Left lung (tissue), 4 donors: ENCODE measurements at regions not wholly inside any gene's neighbourhood (a gene's known extent, or its start where the extent isn't known, plus 50 kb on each side); places are given as distances from the start of the nearest gene placed in this dataset.
A peak's percentile ranks its signal among the peaks of the same experiment; 100 is the strongest.

Experiments
- ATAC-seq: fragments of 200-7000 bp; cut with Tn5 transposase; one replicate; pipeline ENCODE4 v1.9.1; 2020; ENCODE audit warnings: moderate library complexity
- DNase-seq, 4 donors: peaks; one replicate each; pipeline ENCODE4 v3.0.0-alpha.2; 2013 to 2020
- H3K27ac ChIP-seq, 2 donors: fragments of 200-600 bp; sonication (generic) in 1 of 2; one replicate each; pipeline versions ENCODE4 v1.5.0 to v1.8.0; 2020 to 2021
- H3K27me3 ChIP-seq, 2 donors: fragments of 200-600 bp; sonication (generic) in 1 of 2; one replicate each; pipeline versions ENCODE4 v1.5.0 to v1.8.0; 2020 to 2021
- H3K36me3 ChIP-seq, 2 donors: fragments of 200-600 bp; sonication (generic) in 1 of 2; one replicate each; pipeline versions ENCODE4 v1.5.0 to v1.8.0; 2020 to 2021
- H3K4me1 ChIP-seq, 2 donors: fragments of 200-600 bp; one replicate each; pipeline ENCODE4 v1.8.0; 2021
- H3K4me3 ChIP-seq, 2 donors: fragments of 200-600 bp; sonication (generic) in 1 of 2; one replicate each; pipeline versions ENCODE4 v1.5.0 to v1.8.0; 2020 to 2021; ENCODE audit warnings: mild to moderate bottlenecking in 1 of 2
- H3K9me3 ChIP-seq, 2 donors: fragments of 200-600 bp; sonication (generic) in 1 of 2; one replicate each; pipeline versions ENCODE4 v1.5.0 to v1.8.0; 2020 to 2021
- intact Hi-C, 2 donors: fragments of 100-400 bp; cut with DNase I; formaldehyde crosslinking; loops; one replicate each; pipeline versions ENCODE4 v1.11.2 to v1.14.2; 2022
- TF ChIP-seq, protein P1 (sequence below), 2 donors: fragments of 200-600 bp; sonication (generic) in 1 of 2; IDR thresholded peaks; one replicate each; pipeline versions ENCODE4 v1.5.0 to v1.8.0; 2021; ENCODE audit warnings: antibody characterized with exemption in 2 of 2
- donor health status: DM: no; HTN: yes; CAD: no.
- donor health status: DM: no; HTN: no; CAD: no.

DNA sequence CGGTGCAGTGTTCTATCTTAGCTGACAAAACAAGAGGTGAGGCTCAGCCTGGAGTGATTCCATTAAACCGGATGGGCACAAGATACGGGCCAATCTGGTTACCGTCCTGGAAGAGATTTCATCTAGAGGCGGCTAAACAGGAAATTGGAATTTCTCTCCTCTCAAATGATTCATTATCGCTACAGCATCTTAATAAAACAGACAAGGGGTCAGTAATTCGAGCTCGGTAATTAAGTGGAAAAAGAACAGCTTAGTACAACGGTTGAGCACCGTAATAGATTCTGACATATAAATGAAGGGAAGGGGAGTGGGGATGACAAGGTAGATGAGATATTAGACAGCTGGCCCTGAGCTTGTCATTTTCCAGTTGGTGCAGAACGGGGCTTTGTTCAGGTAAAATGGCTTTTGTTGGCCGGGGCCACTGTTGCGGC is 137.2 kb downstream of the EDN3 start:
- H3K4me1 ChIP-seq, result no peaks in the 10 kb centered on the region
- no peak for DNase-seq
- H3K27ac ChIP-seq, result no peak overlapping the region
- TF ChIP-seq, protein P1, sequence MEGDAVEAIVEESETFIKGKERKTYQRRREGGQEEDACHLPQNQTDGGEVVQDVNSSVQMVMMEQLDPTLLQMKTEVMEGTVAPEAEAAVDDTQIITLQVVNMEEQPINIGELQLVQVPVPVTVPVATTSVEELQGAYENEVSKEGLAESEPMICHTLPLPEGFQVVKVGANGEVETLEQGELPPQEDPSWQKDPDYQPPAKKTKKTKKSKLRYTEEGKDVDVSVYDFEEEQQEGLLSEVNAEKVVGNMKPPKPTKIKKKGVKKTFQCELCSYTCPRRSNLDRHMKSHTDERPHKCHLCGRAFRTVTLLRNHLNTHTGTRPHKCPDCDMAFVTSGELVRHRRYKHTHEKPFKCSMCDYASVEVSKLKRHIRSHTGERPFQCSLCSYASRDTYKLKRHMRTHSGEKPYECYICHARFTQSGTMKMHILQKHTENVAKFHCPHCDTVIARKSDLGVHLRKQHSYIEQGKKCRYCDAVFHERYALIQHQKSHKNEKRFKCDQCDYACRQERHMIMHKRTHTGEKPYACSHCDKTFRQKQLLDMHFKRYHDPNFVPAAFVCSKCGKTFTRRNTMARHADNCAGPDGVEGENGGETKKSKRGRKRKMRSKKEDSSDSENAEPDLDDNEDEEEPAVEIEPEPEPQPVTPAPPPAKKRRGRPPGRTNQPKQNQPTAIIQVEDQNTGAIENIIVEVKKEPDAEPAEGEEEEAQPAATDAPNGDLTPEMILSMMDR (IDR thresholded peaks at IDR 0.05), result no peak
- no peak for ATAC-seq
- H3K4me3 ChIP-seq, result no peak overlapping the region
- peaks cover 0 to 10% of the 10 kb centered on the region in 2 donors for H3K27me3 ChIP-seq
- intact Hi-C loops, result no loop called here
- no peaks in the 10 kb centered on the region for H3K36me3 ChIP-seq
- no peaks in the 10 kb centered on the region for H3K9me3 ChIP-seq

DNA sequence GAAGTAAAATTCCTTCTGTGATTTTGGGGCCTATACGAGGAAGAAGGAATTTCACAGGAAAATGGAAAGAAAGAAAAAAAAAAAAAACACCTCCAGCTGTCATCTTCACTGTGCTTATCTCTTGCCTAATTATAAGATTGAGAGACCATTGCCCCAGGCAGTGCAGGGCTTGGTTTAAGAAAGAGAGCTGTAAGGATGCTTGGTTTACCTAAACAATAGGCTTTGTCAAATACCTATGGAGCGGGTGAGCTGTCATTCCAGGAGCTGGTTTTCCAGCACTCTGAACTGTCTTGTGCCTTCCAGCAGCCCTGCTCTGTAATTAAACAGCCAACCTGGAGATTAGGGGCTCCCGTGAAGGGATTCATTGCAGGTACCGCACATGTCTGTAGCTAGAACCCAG is 137.8 kb downstream of the EDN3 start:
- Histone ChIP-seq H3K4me1 (no peaks in the 10 kb centered on the region), H3K4me3 (no peak overlapping the region), H3K9me3 (no peaks in the 10 kb centered on the region), H3K36me3 (no peaks in the 10 kb centered on the region), H3K27ac (no peak overlapping the region), H3K27me3 (peaks cover 0 to 13% of the 10 kb centered on the region in 2 donors)
- TF ChIP-seq, protein P1 (IDR thresholded peaks at IDR 0.05), result no peak
- ATAC-seq, result no peak
- intact Hi-C loops, result no loop called here
- DNase-seq, result no peak

DNA sequence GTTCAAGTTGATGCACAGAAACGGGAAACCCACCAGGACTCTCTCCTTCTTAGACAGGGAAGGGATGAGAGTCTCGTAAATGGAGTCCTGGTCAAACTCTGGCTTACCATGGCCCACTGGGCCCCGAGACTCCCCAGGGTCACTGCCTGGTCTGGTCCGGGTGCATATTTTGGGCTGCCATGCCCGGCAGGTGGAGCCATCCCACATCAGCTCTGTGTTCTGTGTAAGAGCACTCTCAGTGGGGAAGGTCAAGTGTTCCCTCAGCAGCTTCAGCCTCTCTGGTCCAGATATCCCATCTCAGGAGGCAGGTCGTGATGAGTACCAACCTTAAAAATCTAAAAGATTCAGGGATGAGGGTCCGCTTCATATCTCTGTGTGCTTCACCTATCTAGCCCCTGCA is 138.8 kb downstream of the EDN3 start:
- Histone ChIP-seq H3K27ac (no peak overlapping the region), H3K9me3 (no peaks in the 10 kb centered on the region), H3K4me3 (no peak overlapping the region), H3K36me3 (no peaks in the 10 kb centered on the region), H3K27me3 (peaks cover 0 to 22% of the 10 kb centered on the region in 2 donors), H3K4me1 (no peaks in the 10 kb centered on the region)
- TF ChIP-seq, protein P1 (IDR thresholded peaks at IDR 0.05), result no peak
- ATAC-seq, result no peak
- no peak for DNase-seq
- intact Hi-C loops, result no loop called here

DNA sequence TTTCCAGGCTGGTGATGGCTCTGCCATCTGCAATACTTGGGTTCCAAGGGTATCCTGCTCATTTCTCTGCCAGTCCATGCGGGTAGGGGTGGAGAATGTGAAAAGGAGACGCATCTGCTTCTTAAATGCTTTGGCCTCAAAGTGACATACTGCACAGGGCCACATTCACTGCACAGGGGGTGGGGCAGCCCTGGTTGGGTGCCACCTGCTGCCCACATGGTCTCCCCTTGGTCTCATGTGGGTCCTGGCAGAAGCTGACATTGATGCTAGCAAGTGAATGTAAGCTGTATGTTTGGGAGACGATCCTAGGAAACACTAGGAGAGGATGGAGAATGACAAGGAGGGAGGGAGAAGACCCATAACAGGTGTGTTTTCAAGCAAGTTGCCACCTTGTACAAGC is 140.9 kb downstream of the EDN3 start:
- intact Hi-C loops, result no loop called here
- ATAC-seq, result no peak
- TF ChIP-seq, protein P1 (IDR thresholded peaks at IDR 0.05), result no peak
- Histone ChIP-seq H3K4me3 (no peak overlapping the region), H3K9me3 (no peaks in the 10 kb centered on the region), H3K27ac (no peak overlapping the region), H3K27me3 (peaks cover 0 to 41% of the 10 kb centered on the region in 2 donors), H3K4me1 (no peaks in the 10 kb centered on the region), H3K36me3 (no peaks in the 10 kb centered on the region)
- DNase-seq, result no peak

DNA sequence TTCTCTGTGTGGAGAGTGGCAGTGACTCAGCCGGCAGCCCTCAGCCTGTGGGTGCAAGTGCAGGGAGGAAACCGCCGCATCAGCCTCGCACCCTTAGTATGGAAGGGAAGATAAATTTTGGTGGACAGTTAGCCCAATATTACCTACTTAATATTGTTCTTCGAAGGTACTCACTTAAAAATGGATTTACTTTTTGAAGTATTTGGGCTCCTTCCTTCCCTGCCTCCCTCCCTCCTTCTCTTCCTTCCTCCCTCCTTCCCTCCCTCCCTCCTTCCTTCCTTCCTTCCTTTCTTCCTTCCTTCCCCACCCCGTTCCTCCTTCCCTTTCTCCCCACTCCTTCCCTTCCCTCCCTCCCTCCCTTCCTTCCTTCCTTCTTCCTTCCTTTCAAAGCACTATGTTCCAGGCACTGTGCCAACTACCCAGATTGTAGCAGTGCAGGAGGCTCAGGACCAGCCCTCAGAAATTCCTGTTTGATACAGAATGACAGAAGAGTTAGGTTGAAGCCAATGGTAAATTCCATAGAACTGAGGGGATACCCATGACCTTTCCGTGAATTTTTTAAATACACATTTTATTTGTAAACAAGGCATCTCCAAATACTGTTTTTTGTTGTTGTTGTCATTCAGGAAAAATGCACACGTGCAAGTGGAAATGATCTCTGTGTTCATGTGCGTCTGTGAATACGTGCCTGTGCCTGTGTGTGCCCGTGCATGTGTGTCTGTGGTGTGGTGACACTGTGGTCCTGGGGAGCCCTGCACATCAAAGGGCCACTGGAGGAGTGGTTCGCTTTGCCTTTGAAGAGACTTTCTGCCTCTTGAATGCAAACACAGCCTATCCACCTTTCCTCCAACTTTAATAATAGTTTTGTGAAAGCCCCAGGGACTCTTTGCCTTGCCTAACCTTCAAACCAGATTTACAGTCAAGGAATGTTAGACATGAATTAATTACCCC is 141.7 kb downstream of the EDN3 start:
- H3K4me1 ChIP-seq, result no peaks in the 10 kb centered on the region
- intact Hi-C loops, result no loop called here
- no peaks in the 10 kb centered on the region for H3K36me3 ChIP-seq
- DNase-seq (peak in 1 of 4 donors; percentile 37), ATAC-seq (no peak)
- H3K9me3 ChIP-seq, result no peaks in the 10 kb centered on the region
- no peak overlapping the region for H3K27ac ChIP-seq
- H3K27me3 ChIP-seq, result peaks cover 0 to 48% of the 10 kb centered on the region in 2 donors
- TF ChIP-seq, protein P1 (IDR thresholded peaks at IDR 0.05), result no peak
- no peak overlapping the region for H3K4me3 ChIP-seq
